Inflammatory macrophage treated with lipopolysaccharide for 4 hours (primary cell): ENCODE measurements at regions not wholly inside any gene's neighbourhood (a gene's known extent, or its start where the extent isn't known, plus 50 kb on each side); places are given as distances from the start of the nearest gene placed in this dataset.

Experiments used
- DNase-seq: peaks from one replicate; pipeline ENCODE4 v3.0.0-alpha.2; 2020

- DNase-seq, result no peak
These were observed 1254.2 kb upstream of the SLC10A2 start for GRCh38 chr13:104320446-104320845.

GRCh38 chr13:104318121-104318520, 1251.9 kb upstream of the SLC10A2 start:
- DNase-seq, result no peak

- no peak for DNase-seq
These were observed 1249.4 kb upstream of the SLC10A2 start for GRCh38 chr13:104315606-104316005.

DNA sequence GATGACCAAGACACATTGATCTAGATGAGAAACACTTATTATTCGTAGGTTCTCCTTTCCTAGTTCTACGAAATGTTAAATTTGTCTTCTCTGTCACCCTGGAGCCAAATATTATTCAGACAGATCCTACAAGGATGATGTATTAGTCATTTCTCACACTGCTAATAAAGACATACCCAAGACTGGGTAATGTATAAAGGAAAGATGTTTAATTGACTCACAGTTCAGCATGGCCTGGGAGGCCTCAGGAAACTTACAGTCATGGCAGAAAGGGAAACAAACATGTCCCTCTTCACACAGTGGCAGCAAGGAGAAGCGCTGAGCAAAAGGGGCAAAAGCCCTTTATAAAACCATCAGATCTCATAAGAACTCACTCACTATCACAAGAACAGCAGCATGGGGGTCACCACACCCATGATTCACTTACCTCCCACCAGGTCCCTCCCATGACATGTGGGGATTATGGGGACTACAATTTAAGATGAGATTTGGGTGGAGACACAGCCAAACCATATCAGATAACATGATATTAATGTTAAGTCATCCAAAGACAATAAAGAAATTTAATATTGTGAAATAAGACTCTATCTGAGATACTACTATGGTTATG, 1248.8 kb upstream of the SLC10A2 start:
- no peak for DNase-seq

DNA sequence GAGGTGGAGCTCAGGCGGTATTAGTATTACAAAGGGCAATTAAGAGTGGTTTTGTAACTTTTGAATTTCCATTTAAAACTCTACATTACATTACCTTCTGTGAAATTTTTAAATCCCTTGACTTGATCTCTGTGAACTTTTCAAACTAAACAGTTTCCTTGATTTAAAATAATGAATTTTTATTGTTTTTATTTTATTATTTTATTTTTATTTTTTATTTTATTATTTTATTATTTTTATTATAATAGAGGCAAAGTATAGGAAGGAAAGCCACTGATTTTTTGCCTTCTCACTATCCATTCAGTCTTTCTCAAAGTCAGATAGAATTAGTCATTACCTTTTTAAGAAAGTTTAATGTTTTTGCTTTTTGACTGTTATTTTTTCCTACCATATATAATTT, 1248.1 kb upstream of the SLC10A2 start:
- no peak for DNase-seq

DNA sequence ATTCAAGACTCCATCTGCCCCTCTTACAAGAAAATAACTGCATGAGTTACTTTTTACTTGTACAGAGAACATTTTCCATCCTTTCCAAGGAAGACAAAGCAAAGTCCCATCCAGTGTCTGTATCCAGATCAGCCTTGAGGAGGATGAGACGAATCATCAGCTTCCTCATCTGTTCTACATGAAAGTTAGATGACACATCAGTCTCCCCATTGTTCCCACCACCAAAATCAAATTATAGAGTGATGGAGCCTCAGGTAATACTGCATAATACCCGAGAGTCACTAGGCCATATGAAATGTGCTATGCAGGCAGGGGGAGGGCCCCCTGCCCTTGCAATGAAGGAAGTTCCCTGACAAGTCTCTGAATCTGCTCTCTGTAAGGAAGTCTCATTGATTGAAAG, 1244.6 kb upstream of the SLC10A2 start:
- no peak for DNase-seq

GRCh38 chr13:104309431-104309830, 1243.2 kb upstream of the SLC10A2 start:
- no peak for DNase-seq

DNA sequence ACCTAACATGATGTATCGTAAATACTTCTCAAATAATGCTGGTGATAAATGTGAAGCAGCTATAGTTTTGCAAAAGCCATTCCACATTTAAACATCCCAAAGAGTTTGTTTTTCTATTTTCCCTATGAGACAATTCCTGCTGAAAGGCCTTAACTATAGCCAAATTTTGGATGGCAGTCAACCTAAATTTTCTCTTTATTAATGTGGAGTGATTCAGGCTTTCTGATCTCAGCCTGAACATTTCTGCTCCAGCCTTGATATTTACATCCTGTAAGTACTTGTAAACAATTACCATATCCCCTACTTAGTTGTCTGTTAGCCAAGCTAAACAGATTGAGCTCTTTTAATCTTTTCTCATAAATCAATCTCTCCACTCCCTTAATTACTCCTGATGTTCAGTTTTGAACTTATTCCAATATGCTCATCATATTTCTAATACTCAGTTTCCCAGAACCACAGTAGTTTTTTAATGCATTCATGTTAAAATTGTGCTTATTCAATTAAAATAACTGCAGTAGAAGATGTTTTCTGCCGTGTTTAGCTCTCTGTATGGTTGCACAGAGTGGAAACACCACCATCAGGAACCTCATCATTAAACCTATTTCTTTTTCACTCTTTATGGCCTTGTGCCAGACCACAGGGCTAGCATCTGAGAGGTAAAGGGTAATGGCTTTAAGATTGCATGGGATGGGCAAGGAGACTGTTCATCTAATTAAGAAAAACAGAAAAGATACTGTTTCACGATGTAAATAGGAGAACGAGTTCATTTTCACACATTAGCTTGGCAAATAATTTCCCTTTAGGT, 1235.2 kb upstream of the SLC10A2 start:
- no peak for DNase-seq

- DNase-seq, result no peak
These were observed 1230.9 kb upstream of the SLC10A2 start for GRCh38 chr13:104297075-104297474.

GRCh38 chr13:104296286-104296685, 1230.1 kb upstream of the SLC10A2 start:
- no peak for DNase-seq

DNA sequence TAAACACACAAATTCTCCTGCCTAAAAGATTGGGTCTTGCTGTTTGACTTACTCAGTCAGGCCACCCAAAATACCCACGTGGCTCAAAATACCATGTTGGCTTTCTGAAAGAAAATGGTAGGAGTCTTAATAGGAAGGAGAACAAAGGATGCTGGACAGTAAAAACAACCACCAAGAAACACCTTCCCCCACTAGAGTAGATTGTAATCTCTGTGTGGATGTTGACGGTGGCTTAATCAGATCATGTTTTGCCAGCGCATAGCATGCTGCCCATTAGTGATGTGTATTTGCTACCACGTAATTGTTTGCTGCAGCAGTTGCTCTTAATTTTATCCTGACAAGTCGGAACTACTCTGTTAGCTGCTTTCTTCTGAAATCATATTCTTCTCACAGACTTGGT, 1229.3 kb upstream of the SLC10A2 start:
- no peak for DNase-seq

GRCh38 chr13:104289400-104289799, 1223.2 kb upstream of the SLC10A2 start:
- no peak for DNase-seq

DNA sequence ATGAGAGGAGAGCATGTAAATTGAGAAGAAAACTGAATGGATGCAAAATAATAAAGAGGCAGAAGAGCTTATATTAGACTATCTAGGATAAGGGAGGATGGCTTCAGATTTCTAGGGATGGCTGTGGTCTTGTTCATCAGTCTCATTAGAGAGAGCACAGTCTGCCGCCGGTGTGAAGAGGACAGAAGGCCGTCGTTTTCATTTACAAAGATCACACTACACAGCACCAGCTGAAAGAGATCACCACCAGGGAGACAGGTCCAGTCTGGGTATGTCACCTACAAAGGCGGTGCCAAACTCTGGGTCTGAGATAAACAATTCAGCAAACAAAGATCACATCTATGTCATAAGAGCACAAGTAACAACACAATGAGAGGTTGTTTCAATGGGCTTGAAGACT, 1222.3 kb upstream of the SLC10A2 start:
- DNase-seq, result no peak

DNA sequence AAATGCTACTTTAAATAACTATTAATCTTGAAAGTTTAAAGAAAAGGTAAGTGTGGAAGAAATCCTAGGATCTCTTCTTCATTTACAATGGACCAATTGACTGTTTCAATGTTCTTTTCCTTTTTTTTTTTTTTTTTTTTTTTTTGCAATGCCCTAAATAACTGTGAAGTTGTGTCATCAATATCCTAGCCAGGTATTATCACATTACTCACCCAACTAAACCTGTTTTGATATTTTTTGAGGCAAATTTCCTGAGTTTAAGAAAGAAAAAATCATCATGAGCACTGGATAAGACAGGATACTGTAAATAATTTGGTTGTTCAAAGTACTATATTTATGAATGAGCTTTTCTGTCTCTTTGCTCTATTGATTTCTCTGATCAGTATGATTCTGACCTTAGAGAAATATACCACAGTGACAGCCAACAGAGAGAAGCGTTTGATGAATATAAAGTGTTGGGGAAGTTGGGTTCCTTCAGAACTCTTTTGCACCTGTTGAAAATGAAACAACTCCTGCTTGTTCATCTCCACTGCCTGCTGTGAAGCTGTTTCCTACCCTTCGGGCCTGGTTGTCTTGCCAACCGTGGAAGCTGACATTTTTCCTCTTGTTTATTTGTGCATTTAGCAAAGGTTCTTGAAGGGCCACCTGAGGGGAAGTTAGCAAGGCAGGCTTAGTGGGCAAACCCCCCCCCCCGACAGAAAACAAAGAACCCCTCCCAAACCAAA, 1220.5 kb upstream of the SLC10A2 start:
- no peak for DNase-seq

DNA sequence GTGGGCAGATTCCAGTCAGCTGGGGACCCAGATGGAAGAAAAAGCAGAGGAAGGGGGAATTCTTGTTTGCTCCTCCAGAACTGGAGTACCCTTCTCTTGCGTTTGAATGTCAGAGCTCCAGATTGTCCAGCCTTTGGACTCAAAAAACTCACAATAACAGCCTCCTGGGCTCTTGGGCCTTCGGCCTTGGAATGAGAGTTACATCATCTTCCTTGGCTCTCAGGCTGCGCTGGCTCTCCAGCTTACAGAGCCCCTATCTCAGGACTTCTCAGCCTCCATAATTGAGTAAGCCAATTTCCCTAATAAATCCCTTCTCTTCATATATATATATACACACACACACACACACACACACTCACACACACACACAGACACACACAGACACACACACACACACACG, 1215.7 kb upstream of the SLC10A2 start:
- no peak for DNase-seq

DNA sequence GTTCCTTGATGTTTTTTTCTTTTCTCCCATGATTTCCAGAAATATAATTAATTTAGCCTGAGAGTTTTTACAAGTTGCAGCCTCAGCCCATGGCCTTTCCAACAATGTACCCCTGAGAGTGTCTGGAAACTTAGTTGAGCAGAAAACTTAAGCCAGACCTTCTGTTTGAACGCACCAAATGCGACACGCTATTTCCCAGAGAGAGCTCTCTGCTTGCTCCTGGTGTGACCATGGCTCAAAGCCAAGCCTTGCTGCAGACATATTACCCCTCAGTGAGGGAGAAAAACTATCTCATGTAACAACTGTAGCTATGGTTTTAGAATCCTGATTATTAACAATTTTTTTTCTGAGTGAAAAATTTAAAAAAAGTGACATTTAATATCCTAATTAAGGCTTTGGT, 1204.5 kb upstream of the SLC10A2 start:
- DNase-seq, result no peak

- DNase-seq, result no peak
These were observed 1201.1 kb upstream of the SLC10A2 start for GRCh38 chr13:104267206-104267811.

- no peak for DNase-seq
These were observed 1190.5 kb upstream of the SLC10A2 start for GRCh38 chr13:104256701-104257100.

DNA sequence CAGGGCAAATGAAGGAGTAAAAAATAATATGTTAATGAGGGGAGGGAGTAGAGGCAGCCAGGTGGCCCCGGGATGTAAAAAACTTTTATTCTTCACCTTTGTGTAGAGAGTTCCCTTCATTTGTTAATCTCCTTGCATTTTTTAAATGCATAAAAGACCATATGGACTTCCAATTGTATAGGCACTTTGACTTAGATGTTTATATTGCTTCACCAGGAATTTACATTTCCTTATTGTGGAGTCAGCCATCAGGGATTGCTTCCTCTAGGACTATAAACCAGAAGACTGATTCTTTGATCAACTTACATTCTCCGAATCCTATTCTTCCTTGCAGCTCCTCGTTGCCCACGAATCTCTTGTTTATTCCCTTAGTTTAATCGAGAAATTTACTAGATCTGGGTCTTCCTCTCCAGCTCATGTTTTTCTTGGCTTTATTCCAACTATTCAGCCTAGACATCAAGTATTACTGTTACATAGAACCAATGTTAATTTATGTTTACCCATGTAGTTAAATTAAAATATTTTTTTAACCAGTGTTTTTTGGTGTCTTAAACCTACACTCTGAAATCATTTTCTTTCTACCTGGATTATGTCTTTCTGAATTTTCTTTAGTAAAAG, 1187.0 kb upstream of the SLC10A2 start:
- no peak for DNase-seq

DNA sequence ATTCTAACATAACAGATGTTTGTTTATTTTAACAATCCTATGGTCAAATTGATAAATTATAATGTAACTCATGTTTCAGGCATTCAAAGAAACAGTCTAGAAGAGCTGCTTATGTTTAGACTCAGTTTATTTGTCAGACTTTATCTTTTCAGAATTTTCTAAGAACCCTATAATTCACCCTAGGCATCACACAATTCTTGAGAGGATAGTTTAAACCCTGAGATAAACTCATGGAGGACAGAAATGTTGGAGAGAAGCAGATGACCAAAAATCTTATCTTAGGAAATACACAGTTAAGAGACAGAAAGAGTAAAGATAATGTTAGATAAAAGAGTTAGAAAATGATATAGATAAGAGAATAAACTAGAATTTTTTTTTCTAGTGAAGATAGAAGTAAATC, 1185.7 kb upstream of the SLC10A2 start:
- DNase-seq, result no peak

- no peak for DNase-seq
These were observed 1180.7 kb upstream of the SLC10A2 start for GRCh38 chr13:104246955-104247354.

DNA sequence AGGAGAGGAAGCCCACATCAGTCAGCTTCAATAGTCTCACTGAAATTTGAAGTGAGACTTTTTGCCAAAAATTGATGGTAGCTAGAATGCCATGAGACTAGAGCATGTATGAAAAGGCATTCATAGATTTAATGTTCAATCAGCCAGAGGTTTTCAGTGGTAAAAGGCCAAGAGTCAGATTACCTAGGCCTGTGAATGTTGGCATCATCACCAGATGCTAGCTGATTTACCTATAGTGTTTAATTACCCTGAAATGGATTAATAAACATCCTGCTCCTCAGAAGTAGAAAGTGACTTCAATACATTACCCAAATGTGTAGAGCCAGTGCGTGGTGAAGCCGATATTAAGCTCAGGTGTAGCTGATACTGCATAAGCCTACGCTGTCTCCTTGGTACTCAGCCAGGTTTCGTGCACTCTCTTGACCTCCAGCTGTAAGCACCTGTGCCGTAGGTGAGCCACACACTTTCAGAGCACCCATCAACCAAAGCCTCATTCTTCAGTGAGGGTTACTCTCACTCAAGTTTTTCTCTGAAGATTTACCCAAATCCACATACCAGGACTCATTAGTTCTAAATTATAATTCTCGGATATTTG, 1140.3 kb upstream of the SLC10A2 start:
- DNase-seq, result no peak

- no peak for DNase-seq
These were observed 1138.0 kb upstream of the SLC10A2 start for GRCh38 chr13:104204177-104204576.
